HCT116 (cell line): ENCODE measurements at regions not wholly inside any gene's neighbourhood (a gene's known extent, or its start where the extent isn't known, plus 50 kb on each side); places are given as distances from the start of the nearest gene placed in this dataset.

Source experiments
- ATAC-seq: fragments of 200-7000 bp; cut with Tn5 transposase; 2 replicates; pipeline ENCODE4 v1.9.1; 2020; ENCODE audit warnings: mild to moderate bottlenecking, moderate library complexity
- BruUV-seq: library from RNA; stranded (reverse); fragments of 400-500 nt; replicated peaks from 2 replicates; lab custom pipeline; 2021; lab: Mats Ljungman, UMichigan
- CTCF ChIA-PET: fragments of 300-600 bp; sonication (Branson Sonifier 250); formaldehyde crosslinking; loops from one replicate; lab custom pipeline; 2021; ENCODE audit warnings: antibody characterized with exemption; lab: Charles Lee
- POLR2A ChIA-PET: fragments of 300-600, 350-600 bp; sonication (Branson Sonifier 250); formaldehyde crosslinking; loops from one replicate; lab custom pipeline; 2021; ENCODE audit warnings: antibody characterized with exemption; lab: Charles Lee
- RAD21 ChIA-PET, 2 experiments: fragments of 300-600 bp; sonication (Branson Sonifier 250); formaldehyde crosslinking; loops; one replicate each; lab custom pipeline; 2023; ENCODE audit warnings: low total read pairs in 2 of 2; ENCODE audit not compliant: uncharacterized antibody in 2 of 2, unreplicated experiment in 2 of 2, low non-redundant PET in 1 of 2; lab: Charles Lee
- DNase-seq: peaks from one replicate; pipeline ENCODE4 v3.0.0-alpha.2; 2010; ENCODE audit warnings: low read depth, low spot score
- H2AFZ ChIP-seq: fragments of 200-600 bp; shearing (Covaris generic), sonication (generic); 2 replicates; pipeline ENCODE4 v1.6.1; 2017; ENCODE audit warnings: low read depth, mixed run types, mixed read lengths, antibody characterized with exemption, low read length; ENCODE audit not compliant: poor library complexity, severe bottlenecking
- H3K27ac ChIP-seq: 2 replicates; pipeline ENCODE4 v1.5.1; 2012; ENCODE audit warnings: low read depth, low read length
- H3K27me3 ChIP-seq: fragments of 200-600 bp; sonication (generic); 2 replicates; pipeline ENCODE4 v1.6.1; 2016; ENCODE audit warnings: mixed run types, low read length, mixed read lengths; ENCODE audit not compliant: insufficient read depth
- H3K36me3 ChIP-seq, 2 experiments: fragments of 200-500 bp in 1 of 2; fragments of 200-600 bp in 1 of 2; sonication (Bioruptor generic) in 1 of 2; sonication (generic) in 1 of 2; 2 replicates each; pipeline versions ENCODE4 v1.5.1 to v1.6.1; 2014 to 2016; ENCODE audit warnings: low read length in 2 of 2, inconsistent platforms in 1 of 2, mixed read lengths in 1 of 2, mixed run types in 1 of 2; ENCODE audit not compliant: insufficient read depth in 2 of 2, control insufficient read depth in 1 of 2
- H3K4me1 ChIP-seq, 2 experiments: fragments of 200-600 bp in 1 of 2; sonication (generic) in 1 of 2; 2 replicates each; pipeline versions ENCODE4 v1.5.1 to v1.6.1; 2012 to 2017; ENCODE audit warnings: low read length in 2 of 2, inconsistent platforms in 1 of 2, mild to moderate bottlenecking in 1 of 2, mixed read lengths in 1 of 2, mixed run types in 1 of 2, moderate library complexity in 1 of 2; ENCODE audit not compliant: insufficient read depth in 2 of 2, control insufficient read depth in 1 of 2
- H3K4me2 ChIP-seq: fragments of 200-600 bp; sonication (generic); 2 replicates; pipeline ENCODE4 v1.6.1; 2017; ENCODE audit warnings: mixed run types, low read length, mixed read lengths
- H3K4me3 ChIP-seq, 2 experiments: fragments of 200-600 bp in 1 of 2; sonication (generic) in 1 of 2; replicated peaks in 1 of 2; 2 replicates each; pipeline ENCODE4 v1.5.1; 2011 to 2016; ENCODE audit warnings: low read length in 2 of 2, control low read depth in 1 of 2, low read depth in 1 of 2, mild to moderate bottlenecking in 1 of 2, mixed read lengths in 1 of 2, mixed run types in 1 of 2
- H3K79me2 ChIP-seq: fragments of 200-600 bp; sonication (generic); 2 replicates; pipeline ENCODE4 v1.6.1; 2017; ENCODE audit warnings: mild to moderate bottlenecking, mixed run types, low read length, moderate library complexity, mixed read lengths; ENCODE audit not compliant: insufficient read depth
- H3K9ac ChIP-seq: fragments of 200-600 bp; sonication (generic); 2 replicates; pipeline ENCODE4 v1.6.1; 2016; ENCODE audit warnings: low read length, mixed read lengths
- H3K9me2 ChIP-seq: fragments of 200-600 bp; sonication (generic), shearing (Covaris generic); 2 replicates; pipeline ENCODE4 v1.6.1; 2017; ENCODE audit warnings: mixed run types, mild to moderate bottlenecking, moderate library complexity; ENCODE audit not compliant: insufficient read depth
- H3K9me3 ChIP-seq, 2 experiments: fragments of 200-500 bp in 1 of 2; fragments of 200-600 bp in 1 of 2; sonication (Bioruptor generic) in 1 of 2; sonication (generic) in 1 of 2; 2 replicates each; pipeline ENCODE4 v1.6.1; 2014 to 2017; ENCODE audit warnings: low read length in 2 of 2, mixed read lengths in 2 of 2, inconsistent platforms in 1 of 2, low read depth in 1 of 2, mild to moderate bottlenecking in 1 of 2, mixed run types in 1 of 2, moderate library complexity in 1 of 2; ENCODE audit not compliant: control insufficient read depth in 1 of 2, insufficient read depth in 1 of 2
- H4K20me1 ChIP-seq: fragments of 200-600 bp; sonication (generic), shearing (Covaris generic); 2 replicates; pipeline ENCODE4 v1.6.1; 2017; ENCODE audit warnings: mixed run types, mild to moderate bottlenecking, moderate library complexity; ENCODE audit not compliant: insufficient read depth
- CBX3 ChIP-seq: IDR thresholded peaks from 2 replicates; pipeline ENCODE4 v1.6.1; 2012; ENCODE audit warnings: low read depth
- CEBPB ChIP-seq: IDR thresholded peaks from 2 replicates; pipeline ENCODE4 v1.6.1; 2012; ENCODE audit warnings: low read depth
- EGR1 ChIP-seq: IDR thresholded peaks from 2 replicates; pipeline ENCODE4 v1.6.1; 2012; ENCODE audit warnings: low read depth
- ELF1 ChIP-seq: IDR thresholded peaks from 2 replicates; pipeline ENCODE4 v1.6.1; 2012; ENCODE audit warnings: low read depth, borderline replicate concordance
- EZH2 ChIP-seq: fragments of 200-600 bp; sonication (generic); IDR thresholded peaks from 2 replicates; pipeline ENCODE4 v1.6.1; 2017; ENCODE audit warnings: antibody characterized with exemption, mixed run types
- EZH2phosphoT487 ChIP-seq: fragments of 200-600 bp; IDR thresholded peaks from 2 replicates; pipeline ENCODE4 v1.6.1; 2018; ENCODE audit warnings: antibody characterized with exemption, borderline replicate concordance
- POLR2A ChIP-seq: IDR thresholded peaks from 2 replicates; pipeline ENCODE4 v1.7.0; 2011; ENCODE audit warnings: borderline replicate concordance; ENCODE audit not compliant: insufficient read depth, insufficient read length; ENCODE audit errors: extremely low read depth
- POLR2AphosphoS5 ChIP-seq: IDR thresholded peaks from 2 replicates; pipeline ENCODE4 v1.6.1; 2011; ENCODE audit warnings: mild to moderate bottlenecking, low read depth, low read length, moderate library complexity
- RAD21 ChIP-seq: IDR thresholded peaks from 2 replicates; pipeline ENCODE4 v1.6.1; 2012; ENCODE audit warnings: low read depth, mild to moderate bottlenecking
- SP1 ChIP-seq: IDR thresholded peaks from 2 replicates; pipeline ENCODE4 v1.6.1; 2012; ENCODE audit warnings: low read depth
- SRF ChIP-seq: IDR thresholded peaks from 2 replicates; pipeline ENCODE4 v1.6.1; 2012; ENCODE audit warnings: low read depth
- TCF7L2 ChIP-seq: IDR thresholded peaks from 2 replicates; pipeline ENCODE4 v1.7.0; 2011; ENCODE audit warnings: borderline replicate concordance, inconsistent platforms; ENCODE audit not compliant: insufficient read depth, insufficient read length; ENCODE audit errors: extremely low read depth
- YY1 ChIP-seq: IDR thresholded peaks from 2 replicates; pipeline ENCODE4 v1.6.1; 2011; ENCODE audit warnings: low read length, low read depth, moderate library complexity, mild to moderate bottlenecking; ENCODE audit not compliant: insufficient replicate concordance; ENCODE audit errors: extremely low read depth
- ZFX ChIP-seq: fragments of 450-650 bp; IDR thresholded peaks from 2 replicates; pipeline ENCODE4 v1.6.1; 2017
- ZNF274 ChIP-seq: fragments of 200-500 bp; sonication (Bioruptor generic); IDR thresholded peaks from 2 replicates; pipeline ENCODE4 v1.6.1; 2014; ENCODE audit warnings: mild to moderate bottlenecking, low read depth, low read length, inconsistent platforms
- intact Hi-C: fragments of 100-400 bp; cut with micrococcal nuclease; formaldehyde crosslinking; loops from 2 replicates; pipeline ENCODE4 v1.10.0; 2022
- TF ChIP-seq, protein P1 (sequence below): IDR thresholded peaks from 2 replicates; pipeline ENCODE4 v1.6.1; 2011; ENCODE audit warnings: mild to moderate bottlenecking, low read length, moderate library complexity; ENCODE audit not compliant: insufficient replicate concordance; ENCODE audit errors: extremely low read depth
- TF ChIP-seq, protein P2 (sequence below), 3 experiments: fragments of 200-600 bp in 1 of 3; sonication (generic) in 1 of 3; IDR thresholded peaks in 2 of 3; conservative IDR thresholded peaks in 1 of 3; 2 replicates each; pipeline ENCODE4 v1.5.1; 2012 to 2017; ENCODE audit warnings: low read depth in 2 of 3, low read length in 2 of 3, antibody characterized with exemption in 1 of 3, borderline replicate concordance in 1 of 3, control low read depth in 1 of 3, mild to moderate bottlenecking in 1 of 3, mixed read lengths in 1 of 3, mixed run types in 1 of 3, moderate library complexity in 1 of 3; ENCODE audit not compliant: insufficient read depth in 1 of 3
- TF ChIP-seq, protein P3 (sequence below): IDR thresholded peaks from 2 replicates; pipeline ENCODE4 v1.6.1; 2012; ENCODE audit warnings: low read depth
- TF ChIP-seq, protein P4 (sequence below): IDR thresholded peaks from 2 replicates; pipeline ENCODE4 v1.6.1; 2012
- TF ChIP-seq, protein P5 (sequence below): IDR thresholded peaks from 2 replicates; pipeline ENCODE4 v1.6.1; 2012

DNA sequence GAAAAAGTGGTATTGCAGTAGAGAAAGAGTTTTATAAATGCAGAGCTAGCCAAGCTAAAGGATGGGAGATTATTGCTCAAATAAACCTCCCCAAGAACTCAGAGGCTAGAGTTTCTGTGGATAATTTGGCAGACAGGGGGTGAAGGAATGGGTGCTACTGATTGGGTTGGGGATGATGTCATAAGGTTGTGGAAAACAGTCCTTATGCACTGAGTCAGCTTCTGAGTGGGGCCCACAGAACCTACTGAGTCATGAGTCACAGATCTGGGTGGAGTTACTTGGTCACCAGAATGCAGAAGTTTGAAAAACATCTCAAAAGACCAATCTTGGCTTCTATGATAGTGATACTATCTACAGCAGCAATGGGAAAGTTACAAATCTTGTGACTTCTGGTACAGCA, 1146.7 kb downstream of the TYW1 start (continued):
- TF ChIP-seq SP1 (no peak), EGR1 (no peak), RAD21 (no peak), ZNF274 (no peak), SRF (no peak), ELF1 (no peak), POLR2A (no peak)

DNA sequence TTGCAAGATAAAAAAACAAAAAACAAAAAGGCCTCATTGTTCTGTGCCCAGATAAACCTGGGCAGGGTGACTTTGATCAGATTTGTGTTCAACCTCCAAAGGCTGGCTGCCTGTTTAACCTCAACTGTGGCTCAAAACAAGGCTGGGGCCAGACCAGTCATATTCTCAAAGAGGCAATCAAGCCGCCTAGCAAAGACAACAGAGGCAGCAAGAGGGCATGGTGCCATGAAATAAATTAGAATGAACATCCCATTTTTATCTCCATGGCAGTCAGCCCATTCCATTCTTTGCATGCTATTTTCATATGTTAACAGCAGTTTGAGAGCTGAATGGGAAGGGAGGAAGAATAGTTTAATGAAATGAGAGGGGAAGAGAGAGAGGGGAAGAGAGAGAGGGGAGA, 1150.3 kb downstream of the TYW1 start:
- H3K4me3 ChIP-seq: no peak overlapping the region
- no TSS peak for BruUV-seq
- H3K4me1 ChIP-seq: no peaks in the 10 kb centered on the region
- CTCF ChIA-PET: no interaction called here
- no peak for DNase-seq
- H3K9me2 ChIP-seq: no peaks in the 10 kb centered on the region
- no peaks in the 10 kb centered on the region for H3K79me2 ChIP-seq
- no peak overlapping the region for H3K9ac ChIP-seq
- H3K4me2 ChIP-seq: no peak overlapping the region
- POLR2A ChIA-PET: no interaction called here
- no peak overlapping the region for H2AFZ ChIP-seq
- no peak overlapping the region for H3K27ac ChIP-seq
- H3K9me3 ChIP-seq: peaks cover 0 to 6% of the 10 kb centered on the region in 2 experiments; a peak in 2 of 4 replicates
- H3K27me3 ChIP-seq: no peaks in the 10 kb centered on the region
- no peaks in the 10 kb centered on the region for H3K36me3 ChIP-seq
- RAD21 ChIA-PET: no interaction called here
- H4K20me1 ChIP-seq: no peaks in the 10 kb centered on the region
- no peak for ATAC-seq
- intact Hi-C loops: no loop called here
- TF ChIP-seq TCF7L2 (no peak), RAD21 (no peak), CEBPB (no peak), ZFX (no peak), POLR2AphosphoS5 (no peak), YY1 (no peak), EZH2 (no peak), EZH2phosphoT487 (no peak), SRF (no peak), ELF1 (no peak), CBX3 (no peak)
- TF ChIP-seq, protein P1, sequence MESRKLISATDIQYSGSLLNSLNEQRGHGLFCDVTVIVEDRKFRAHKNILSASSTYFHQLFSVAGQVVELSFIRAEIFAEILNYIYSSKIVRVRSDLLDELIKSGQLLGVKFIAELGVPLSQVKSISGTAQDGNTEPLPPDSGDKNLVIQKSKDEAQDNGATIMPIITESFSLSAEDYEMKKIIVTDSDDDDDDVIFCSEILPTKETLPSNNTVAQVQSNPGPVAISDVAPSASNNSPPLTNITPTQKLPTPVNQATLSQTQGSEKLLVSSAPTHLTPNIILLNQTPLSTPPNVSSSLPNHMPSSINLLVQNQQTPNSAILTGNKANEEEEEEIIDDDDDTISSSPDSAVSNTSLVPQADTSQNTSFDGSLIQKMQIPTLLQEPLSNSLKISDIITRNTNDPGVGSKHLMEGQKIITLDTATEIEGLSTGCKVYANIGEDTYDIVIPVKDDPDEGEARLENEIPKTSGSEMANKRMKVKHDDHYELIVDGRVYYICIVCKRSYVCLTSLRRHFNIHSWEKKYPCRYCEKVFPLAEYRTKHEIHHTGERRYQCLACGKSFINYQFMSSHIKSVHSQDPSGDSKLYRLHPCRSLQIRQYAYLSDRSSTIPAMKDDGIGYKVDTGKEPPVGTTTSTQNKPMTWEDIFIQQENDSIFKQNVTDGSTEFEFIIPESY: no peak
- TF ChIP-seq, protein P2, sequence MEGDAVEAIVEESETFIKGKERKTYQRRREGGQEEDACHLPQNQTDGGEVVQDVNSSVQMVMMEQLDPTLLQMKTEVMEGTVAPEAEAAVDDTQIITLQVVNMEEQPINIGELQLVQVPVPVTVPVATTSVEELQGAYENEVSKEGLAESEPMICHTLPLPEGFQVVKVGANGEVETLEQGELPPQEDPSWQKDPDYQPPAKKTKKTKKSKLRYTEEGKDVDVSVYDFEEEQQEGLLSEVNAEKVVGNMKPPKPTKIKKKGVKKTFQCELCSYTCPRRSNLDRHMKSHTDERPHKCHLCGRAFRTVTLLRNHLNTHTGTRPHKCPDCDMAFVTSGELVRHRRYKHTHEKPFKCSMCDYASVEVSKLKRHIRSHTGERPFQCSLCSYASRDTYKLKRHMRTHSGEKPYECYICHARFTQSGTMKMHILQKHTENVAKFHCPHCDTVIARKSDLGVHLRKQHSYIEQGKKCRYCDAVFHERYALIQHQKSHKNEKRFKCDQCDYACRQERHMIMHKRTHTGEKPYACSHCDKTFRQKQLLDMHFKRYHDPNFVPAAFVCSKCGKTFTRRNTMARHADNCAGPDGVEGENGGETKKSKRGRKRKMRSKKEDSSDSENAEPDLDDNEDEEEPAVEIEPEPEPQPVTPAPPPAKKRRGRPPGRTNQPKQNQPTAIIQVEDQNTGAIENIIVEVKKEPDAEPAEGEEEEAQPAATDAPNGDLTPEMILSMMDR (IDR thresholded peaks at IDR 0.05 in 2 of 3, conservative IDR thresholded peaks at IDR 0.05 in 1 of 3; ENCODE audit: borderline replicate concordance in 1 of 3, insufficient read depth in 1 of 3, low read depth in 2 of 3, low read length in 2 of 3): no peak
- TF ChIP-seq, protein P3, sequence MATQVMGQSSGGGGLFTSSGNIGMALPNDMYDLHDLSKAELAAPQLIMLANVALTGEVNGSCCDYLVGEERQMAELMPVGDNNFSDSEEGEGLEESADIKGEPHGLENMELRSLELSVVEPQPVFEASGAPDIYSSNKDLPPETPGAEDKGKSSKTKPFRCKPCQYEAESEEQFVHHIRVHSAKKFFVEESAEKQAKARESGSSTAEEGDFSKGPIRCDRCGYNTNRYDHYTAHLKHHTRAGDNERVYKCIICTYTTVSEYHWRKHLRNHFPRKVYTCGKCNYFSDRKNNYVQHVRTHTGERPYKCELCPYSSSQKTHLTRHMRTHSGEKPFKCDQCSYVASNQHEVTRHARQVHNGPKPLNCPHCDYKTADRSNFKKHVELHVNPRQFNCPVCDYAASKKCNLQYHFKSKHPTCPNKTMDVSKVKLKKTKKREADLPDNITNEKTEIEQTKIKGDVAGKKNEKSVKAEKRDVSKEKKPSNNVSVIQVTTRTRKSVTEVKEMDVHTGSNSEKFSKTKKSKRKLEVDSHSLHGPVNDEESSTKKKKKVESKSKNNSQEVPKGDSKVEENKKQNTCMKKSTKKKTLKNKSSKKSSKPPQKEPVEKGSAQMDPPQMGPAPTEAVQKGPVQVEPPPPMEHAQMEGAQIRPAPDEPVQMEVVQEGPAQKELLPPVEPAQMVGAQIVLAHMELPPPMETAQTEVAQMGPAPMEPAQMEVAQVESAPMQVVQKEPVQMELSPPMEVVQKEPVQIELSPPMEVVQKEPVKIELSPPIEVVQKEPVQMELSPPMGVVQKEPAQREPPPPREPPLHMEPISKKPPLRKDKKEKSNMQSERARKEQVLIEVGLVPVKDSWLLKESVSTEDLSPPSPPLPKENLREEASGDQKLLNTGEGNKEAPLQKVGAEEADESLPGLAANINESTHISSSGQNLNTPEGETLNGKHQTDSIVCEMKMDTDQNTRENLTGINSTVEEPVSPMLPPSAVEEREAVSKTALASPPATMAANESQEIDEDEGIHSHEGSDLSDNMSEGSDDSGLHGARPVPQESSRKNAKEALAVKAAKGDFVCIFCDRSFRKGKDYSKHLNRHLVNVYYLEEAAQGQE: no peak
- TF ChIP-seq, protein P4, sequence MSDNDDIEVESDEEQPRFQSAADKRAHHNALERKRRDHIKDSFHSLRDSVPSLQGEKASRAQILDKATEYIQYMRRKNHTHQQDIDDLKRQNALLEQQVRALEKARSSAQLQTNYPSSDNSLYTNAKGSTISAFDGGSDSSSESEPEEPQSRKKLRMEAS: no peak
- TF ChIP-seq, protein P5, sequence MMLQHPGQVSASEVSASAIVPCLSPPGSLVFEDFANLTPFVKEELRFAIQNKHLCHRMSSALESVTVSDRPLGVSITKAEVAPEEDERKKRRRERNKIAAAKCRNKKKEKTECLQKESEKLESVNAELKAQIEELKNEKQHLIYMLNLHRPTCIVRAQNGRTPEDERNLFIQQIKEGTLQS: no peak
